K562 (cell line): ENCODE measurements at regions not wholly inside any gene's neighbourhood (a gene's known extent, or its start where the extent isn't known, plus 50 kb on each side); places are given as distances from the start of the nearest gene placed in this dataset.
A peak's percentile ranks its signal among the peaks of the same experiment; 100 is the strongest.

Experiments used
- CHD4 ChIP-seq: fragments of 200-600 bp; sonication (generic); IDR thresholded peaks from 3 replicates; pipeline ENCODE4 v1.6.1; 2012; ENCODE audit warnings: low read depth, mild to moderate bottlenecking, mixed read lengths, low read length, inconsistent platforms; ENCODE audit not compliant: insufficient read depth, insufficient replicate concordance, poor library complexity, severe bottlenecking
- CREB1 ChIP-seq, 2 experiments: sonication (generic) in 1 of 2; formaldehyde crosslinking in 1 of 2; IDR thresholded peaks; 2 replicates each; pipeline versions ENCODE4 v1.6.1 to v1.8.0; 2012 to 2022; ENCODE audit warnings: inconsistent platforms in 1 of 2, mild to moderate bottlenecking in 1 of 2, missing genetic modification reagents in 1 of 2, moderate library complexity in 1 of 2
- DDX20 ChIP-seq: fragments of 450-650 bp; IDR thresholded peaks from 2 replicates; pipeline ENCODE4 v1.6.1; 2016; ENCODE audit warnings: missing genetic modification characterization, low read depth, mild to moderate bottlenecking, missing compliant biosample characterization, moderate library complexity
- DNMT1 ChIP-seq: fragments of 450-650 bp; IDR thresholded peaks from 2 replicates; pipeline ENCODE4 v1.6.1; 2016; ENCODE audit warnings: antibody characterized with exemption, mild to moderate bottlenecking
- HDAC1 ChIP-seq, 2 experiments: fragments of 450-650 bp; IDR thresholded peaks; 2 replicates each; pipeline ENCODE4 v1.6.1; 2016 to 2017; ENCODE audit warnings: inconsistent platforms in 1 of 2, mild to moderate bottlenecking in 1 of 2, moderate library complexity in 1 of 2
- HES1 ChIP-seq: fragments of 450-650 bp; IDR thresholded peaks from 2 replicates; pipeline ENCODE4 v1.6.1; 2016; ENCODE audit warnings: low read depth, mild to moderate bottlenecking, moderate library complexity
- HMGN3 ChIP-seq: IDR thresholded peaks from 2 replicates; pipeline ENCODE4 v1.6.1; 2011; ENCODE audit warnings: borderline replicate concordance, low read depth, mild to moderate bottlenecking, mixed read lengths, low read length; ENCODE audit not compliant: insufficient read length; ENCODE audit errors: extremely low read depth
- KHSRP ChIP-seq: fragments of 450-650 bp; IDR thresholded peaks from 2 replicates; pipeline ENCODE4 v1.6.1; 2017
- MCM3 ChIP-seq: fragments of 450-650 bp; IDR thresholded peaks from 2 replicates; pipeline ENCODE4 v1.6.1; 2016
- NR2F6 ChIP-seq: fragments of 450-650 bp; formaldehyde crosslinking; IDR thresholded peaks from 2 replicates; pipeline ENCODE4 v1.4.0; 2020; ENCODE audit warnings: mild to moderate bottlenecking
- PHF20 ChIP-seq: fragments of 450-650 bp; IDR thresholded peaks from 2 replicates; pipeline ENCODE4 v1.6.1; 2018; ENCODE audit not compliant: partially characterized antibody
- POU5F1 ChIP-seq: fragments of 150-350 bp; IDR thresholded peaks from 2 replicates; pipeline ENCODE4 v1.6.1; 2014; ENCODE audit warnings: borderline replicate concordance, low read length, low read depth, mild to moderate bottlenecking; ENCODE audit not compliant: partially characterized antibody
- PRMT5 ChIP-seq: sonication (generic); formaldehyde crosslinking; IDR thresholded peaks from 2 replicates; pipeline ENCODE4 v1.5.0; 2020; ENCODE audit warnings: missing genetic modification reagents
- SP1 ChIP-seq: sonication (generic); formaldehyde crosslinking; IDR thresholded peaks from 2 replicates; pipeline ENCODE4 v1.8.1; 2022; ENCODE audit warnings: mild to moderate bottlenecking, missing genetic modification reagents
- TAF1 ChIP-seq: IDR thresholded peaks from 2 replicates; pipeline ENCODE4 v1.6.1; 2011; ENCODE audit warnings: mild to moderate bottlenecking, low read length, moderate library complexity; ENCODE audit not compliant: insufficient read depth, control insufficient read depth, severe bottlenecking; ENCODE audit errors: extremely low read depth
- TBP ChIP-seq: optimal IDR thresholded peaks from 2 replicates; pipeline ENCODE3; 2011; ENCODE audit warnings: low read depth, low read length, improper control_type of control experiment
- TCF7 ChIP-seq: sonication (generic); IDR thresholded peaks from 2 replicates; pipeline ENCODE4 v1.6.1; 2016; ENCODE audit warnings: antibody characterized with exemption, borderline replicate concordance
- ZBTB2 ChIP-seq: fragments of 450-650 bp; IDR thresholded peaks from 2 replicates; pipeline ENCODE4 v1.6.1; 2016; ENCODE audit warnings: antibody characterized with exemption
- ZEB2 ChIP-seq: fragments of 450-650 bp; IDR thresholded peaks from 2 replicates; pipeline ENCODE4 v1.6.1; 2016
- ZNF212 ChIP-seq: fragments of 450-650 bp; formaldehyde crosslinking; IDR thresholded peaks from 2 replicates; pipeline ENCODE4 v1.4.0; 2020; ENCODE audit warnings: mild to moderate bottlenecking
- ZNF253 ChIP-seq: fragments of 250-450 bp; sonication (Bioruptor Pico); conservative IDR thresholded peaks from 2 replicates; pipeline ENCODE4 v1.6.1; 2021; ENCODE audit warnings: mild to moderate bottlenecking
- ZNF707 ChIP-seq: fragments of 250-450 bp; sonication (Bioruptor Pico); conservative IDR thresholded peaks from 2 replicates; pipeline ENCODE4 v1.8.0; 2022; ENCODE audit warnings: inconsistent platforms, mild to moderate bottlenecking, moderate library complexity
- TF ChIP-seq, protein P1 (sequence below): fragments of 250-450 bp; sonication (Bioruptor Pico); IDR thresholded peaks from 2 replicates; pipeline ENCODE4 v1.9.0; 2021; ENCODE audit warnings: mild to moderate bottlenecking, inconsistent platforms
- TF ChIP-seq, protein P2 (sequence below): fragments of 450-650 bp; IDR thresholded peaks from 2 replicates; pipeline ENCODE4 v1.6.1; 2016; ENCODE audit warnings: missing biosample characterization, missing genetic modification characterization

DNA sequence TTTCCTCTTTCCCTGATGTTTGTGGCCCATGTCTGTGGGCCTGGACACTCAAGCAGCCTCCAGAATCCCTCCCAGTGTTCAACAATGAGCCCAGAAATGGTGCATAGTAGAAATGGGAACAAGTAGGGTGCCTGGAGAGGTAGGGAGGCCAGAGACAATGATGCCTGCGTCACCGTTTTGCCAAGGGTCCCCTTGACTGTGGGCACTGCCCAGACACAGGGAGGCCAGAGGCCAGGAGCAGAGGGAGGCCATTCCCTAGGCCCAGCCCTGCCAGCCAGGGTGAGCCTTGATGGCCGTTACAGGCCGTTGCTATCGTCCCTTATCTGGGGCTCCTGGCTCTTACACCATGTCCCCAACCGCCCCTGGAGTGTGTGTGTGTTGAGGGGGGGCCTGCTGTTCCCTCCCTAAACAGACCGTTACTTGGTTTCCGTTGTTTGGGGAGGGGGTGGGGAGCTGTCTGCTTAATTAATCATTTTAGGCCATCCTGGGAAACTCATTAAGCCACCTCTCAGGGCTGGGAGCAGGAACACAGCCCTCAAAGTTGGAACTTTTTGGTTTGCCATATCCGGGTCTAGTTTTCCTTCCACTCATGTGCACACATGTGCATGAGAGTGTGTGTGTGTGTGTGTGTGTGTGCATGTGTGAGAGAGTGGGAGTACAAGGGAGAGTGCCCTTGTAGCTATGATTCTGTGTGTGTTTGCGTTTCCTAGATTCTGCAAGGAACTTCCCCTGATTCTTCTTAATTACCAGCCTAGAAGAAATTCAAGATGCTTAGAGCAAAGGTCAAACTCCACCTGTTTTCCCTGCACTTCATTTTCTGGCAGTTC, 135.2 kb upstream of the HAAO start (continued):
- TF ChIP-seq, protein P1, sequence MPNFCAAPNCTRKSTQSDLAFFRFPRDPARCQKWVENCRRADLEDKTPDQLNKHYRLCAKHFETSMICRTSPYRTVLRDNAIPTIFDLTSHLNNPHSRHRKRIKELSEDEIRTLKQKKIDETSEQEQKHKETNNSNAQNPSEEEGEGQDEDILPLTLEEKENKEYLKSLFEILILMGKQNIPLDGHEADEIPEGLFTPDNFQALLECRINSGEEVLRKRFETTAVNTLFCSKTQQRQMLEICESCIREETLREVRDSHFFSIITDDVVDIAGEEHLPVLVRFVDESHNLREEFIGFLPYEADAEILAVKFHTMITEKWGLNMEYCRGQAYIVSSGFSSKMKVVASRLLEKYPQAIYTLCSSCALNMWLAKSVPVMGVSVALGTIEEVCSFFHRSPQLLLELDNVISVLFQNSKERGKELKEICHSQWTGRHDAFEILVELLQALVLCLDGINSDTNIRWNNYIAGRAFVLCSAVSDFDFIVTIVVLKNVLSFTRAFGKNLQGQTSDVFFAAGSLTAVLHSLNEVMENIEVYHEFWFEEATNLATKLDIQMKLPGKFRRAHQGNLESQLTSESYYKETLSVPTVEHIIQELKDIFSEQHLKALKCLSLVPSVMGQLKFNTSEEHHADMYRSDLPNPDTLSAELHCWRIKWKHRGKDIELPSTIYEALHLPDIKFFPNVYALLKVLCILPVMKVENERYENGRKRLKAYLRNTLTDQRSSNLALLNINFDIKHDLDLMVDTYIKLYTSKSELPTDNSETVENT (CRISPR knock-in tag) = no peak
- no peak for TF ChIP-seq PHF20
- TF ChIP-seq HDAC1 (IDR thresholded peaks at IDR 0.05) = peak in 1 of 2 experiments; percentile 71; a peak in 2 of 4 replicates
- no peak for TF ChIP-seq TBP
- TF ChIP-seq KHSRP = no peak
- no peak for TF ChIP-seq ZEB2
- TF ChIP-seq MCM3 = no peak
- TF ChIP-seq SP1 = no peak
- TF ChIP-seq POU5F1 = no peak
- no peak for TF ChIP-seq CREB1 (IDR thresholded peaks at IDR 0.05)
- TF ChIP-seq CREB1 (CRISPR knock-in tag; IDR thresholded peaks at IDR 0.05) = no peak
- no peak for TF ChIP-seq TAF1
- TF ChIP-seq HMGN3 = peak; percentile 90
- no peak for TF ChIP-seq PRMT5
- 0 out of 2 replicates have a peak, but pooled peaks have one; percentile 48 for TF ChIP-seq DDX20 (tag)
- TF ChIP-seq ZNF253 (CRISPR knock-in tag) = no peak
- TF ChIP-seq, protein P2, sequence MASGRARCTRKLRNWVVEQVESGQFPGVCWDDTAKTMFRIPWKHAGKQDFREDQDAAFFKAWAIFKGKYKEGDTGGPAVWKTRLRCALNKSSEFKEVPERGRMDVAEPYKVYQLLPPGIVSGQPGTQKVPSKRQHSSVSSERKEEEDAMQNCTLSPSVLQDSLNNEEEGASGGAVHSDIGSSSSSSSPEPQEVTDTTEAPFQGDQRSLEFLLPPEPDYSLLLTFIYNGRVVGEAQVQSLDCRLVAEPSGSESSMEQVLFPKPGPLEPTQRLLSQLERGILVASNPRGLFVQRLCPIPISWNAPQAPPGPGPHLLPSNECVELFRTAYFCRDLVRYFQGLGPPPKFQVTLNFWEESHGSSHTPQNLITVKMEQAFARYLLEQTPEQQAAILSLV (tag) = peak; percentile 85
- TF ChIP-seq CHD4 = no peak
- TF ChIP-seq HES1 = no peak
- 0 out of 2 replicates have a peak, but pooled peaks have one; percentile 59 for TF ChIP-seq ZNF707 (CRISPR knock-in tag)
- no peak for TF ChIP-seq NR2F6 (CRISPR knock-in tag)
- TF ChIP-seq ZBTB2 = peak; percentile 56; the same call in 1 of the 2 replicates
- 0 out of 2 replicates have a peak, but pooled peaks have one; percentile 32 for TF ChIP-seq ZNF212 (CRISPR knock-in tag)
- no peak for TF ChIP-seq DNMT1
- TF ChIP-seq TCF7 = no peak
